Stimulated activated CD4-positive, alpha-beta T cell treated with anti-CD3 and anti-CD28 coated beads, TNF-alpha, amount 100 ng/mL, for 24 hours (primary cell): ENCODE measurements at regions not wholly inside any gene's neighbourhood (a gene's known extent, or its start where the extent isn't known, plus 50 kb on each side); places are given as distances from the start of the nearest gene placed in this dataset.

Experiments
- DNase-seq, 3 experiments: peaks; one replicate each; pipeline ENCODE4 v3.0.0-alpha.2; 2020; ENCODE audit warnings: low read depth in 3 of 3

DNA sequence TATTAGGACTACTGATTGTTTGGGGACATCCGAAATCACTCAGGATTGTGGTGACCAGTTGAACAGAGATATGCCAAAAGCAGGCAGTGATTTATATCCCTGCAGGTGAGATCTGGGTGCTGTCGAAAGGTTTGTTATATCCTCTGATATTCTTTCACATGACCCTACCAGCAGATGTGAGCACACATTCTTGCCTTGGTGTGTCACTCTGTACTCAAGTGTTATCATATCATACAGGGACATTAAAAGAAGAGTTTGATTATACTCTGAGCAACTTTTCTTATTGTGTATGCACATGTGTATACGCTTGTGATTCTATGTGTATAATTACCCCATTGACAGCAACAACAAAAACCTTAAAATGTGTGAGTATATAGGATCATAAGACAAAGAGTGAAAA, 381.2 kb upstream of the IGFBP7 start:
- DNase-seq = no peak

DNA sequence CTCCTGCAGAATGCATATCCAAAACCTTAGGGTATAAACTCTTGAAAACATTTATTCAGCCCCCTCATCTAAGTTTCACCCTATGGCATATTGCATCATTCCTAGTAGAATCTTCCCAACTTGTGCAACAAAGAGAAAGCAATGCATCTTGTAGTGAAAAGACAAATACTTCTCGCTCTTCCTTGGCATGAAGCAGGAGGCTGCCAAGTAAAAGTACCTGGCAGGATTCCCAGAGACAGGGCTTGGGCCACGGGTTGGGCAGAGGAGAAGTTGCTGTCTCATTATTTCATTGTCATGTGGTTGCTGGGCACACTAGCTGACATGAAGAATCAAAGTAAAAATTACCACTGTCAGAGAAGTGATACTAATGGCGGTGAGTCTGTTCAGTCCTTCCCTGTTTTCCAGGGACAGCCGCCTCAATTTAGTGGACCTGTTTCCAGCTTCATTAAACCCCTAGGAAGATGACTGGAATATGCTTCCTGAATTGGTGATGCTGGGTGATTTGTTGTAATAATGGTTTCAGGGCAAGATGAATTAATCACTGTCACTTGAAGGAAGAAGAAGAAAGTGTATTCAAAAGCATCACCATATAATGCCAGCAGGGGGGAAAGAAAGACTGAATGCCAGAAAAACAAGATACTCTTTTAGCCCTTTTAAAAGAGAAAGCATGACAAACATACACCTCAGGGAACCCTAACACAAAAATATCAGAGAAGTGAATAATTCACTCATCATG, 380.5 kb upstream of the IGFBP7 start:
- DNase-seq = no peak

DNA sequence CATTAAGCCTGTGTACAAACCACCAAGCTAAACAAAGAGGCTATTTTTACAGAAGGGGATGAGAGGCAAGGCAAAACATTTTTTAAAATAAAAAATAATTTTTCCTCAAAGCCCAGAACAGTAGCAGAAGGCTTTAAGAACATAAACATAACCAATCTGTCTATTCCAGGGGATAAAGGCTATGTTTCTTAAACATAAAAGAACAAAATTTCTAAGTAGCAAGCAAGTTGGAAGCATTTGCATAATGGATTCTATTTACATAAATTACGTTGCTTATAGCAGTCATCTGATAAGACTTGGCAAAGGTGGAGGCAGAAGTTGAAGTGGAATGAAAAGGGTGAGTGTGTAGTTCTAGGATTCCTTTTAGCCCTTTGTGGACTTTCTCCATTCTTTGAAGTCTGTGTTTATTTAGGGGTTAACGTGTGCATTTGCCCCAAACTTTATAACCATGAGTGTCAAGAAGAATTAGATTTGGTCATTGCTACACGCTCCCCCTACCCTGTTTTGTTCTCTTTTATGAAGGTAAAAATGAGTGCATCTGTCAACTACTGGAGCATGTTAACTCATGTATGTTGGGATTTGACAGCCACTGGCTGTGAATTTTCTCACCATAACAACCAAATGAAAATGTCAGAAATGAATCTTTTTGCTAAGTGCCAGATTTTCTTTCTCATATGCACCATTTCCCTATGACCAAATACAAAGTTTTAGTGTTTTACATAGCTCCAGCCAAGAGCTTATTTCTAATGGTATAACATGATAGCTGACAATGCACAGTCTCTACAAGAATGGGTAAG, 378.4 kb upstream of the IGFBP7 start:
- no peak for DNase-seq

DNA sequence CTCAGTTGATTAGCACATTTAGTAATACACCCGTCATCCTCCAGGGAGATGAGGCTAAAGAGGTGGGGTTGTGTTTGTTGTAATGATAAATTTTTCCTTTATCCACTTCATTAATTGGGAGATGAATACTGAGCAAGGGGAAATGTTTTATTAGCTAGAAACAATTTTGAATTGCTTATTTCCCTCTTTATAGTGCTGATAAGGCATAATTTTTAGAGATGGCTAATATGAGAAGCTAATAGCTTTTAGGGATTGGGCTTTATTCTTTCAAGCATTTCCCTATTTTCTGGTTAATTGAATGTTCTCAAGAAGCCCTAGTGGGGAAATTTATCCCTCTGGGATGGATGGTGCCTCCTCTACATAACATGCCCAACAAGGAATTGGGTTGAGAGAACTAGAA, 365.2 kb upstream of the IGFBP7 start:
- no peak for DNase-seq

DNA sequence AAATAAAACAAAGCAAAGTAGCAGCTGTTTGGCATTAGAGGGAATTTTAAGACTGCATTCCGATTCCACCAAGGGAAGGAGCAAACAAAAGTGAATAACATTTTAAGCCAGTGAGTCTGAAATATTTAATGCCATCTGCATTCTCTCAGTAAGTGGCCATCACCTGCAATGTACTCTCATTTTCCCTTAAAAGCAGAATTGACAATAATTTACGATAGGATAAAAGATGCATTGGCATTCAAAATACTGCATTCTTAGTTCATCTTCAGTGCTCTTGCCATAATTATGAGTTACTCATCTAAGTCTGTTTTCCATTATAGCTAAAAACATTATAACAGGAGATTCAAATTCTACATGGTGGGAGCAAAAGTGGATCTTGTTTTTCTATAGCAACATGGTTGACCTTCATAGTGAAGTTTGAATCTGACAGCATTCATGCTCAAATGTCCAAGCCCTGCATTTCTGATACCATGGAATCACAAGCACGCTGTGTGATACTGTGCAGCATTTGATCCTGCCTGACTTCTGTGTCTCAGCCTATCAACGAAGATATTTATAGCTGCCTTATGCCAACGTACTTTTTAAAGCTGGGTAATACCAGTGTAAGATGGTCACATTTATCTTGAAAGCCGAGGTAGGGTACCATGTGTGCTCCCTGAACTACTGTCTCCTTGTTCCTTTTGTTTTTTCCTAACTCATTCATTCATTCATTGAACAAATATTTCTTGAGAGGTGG, 355.3 kb upstream of the IGFBP7 start:
- no peak for DNase-seq

DNA sequence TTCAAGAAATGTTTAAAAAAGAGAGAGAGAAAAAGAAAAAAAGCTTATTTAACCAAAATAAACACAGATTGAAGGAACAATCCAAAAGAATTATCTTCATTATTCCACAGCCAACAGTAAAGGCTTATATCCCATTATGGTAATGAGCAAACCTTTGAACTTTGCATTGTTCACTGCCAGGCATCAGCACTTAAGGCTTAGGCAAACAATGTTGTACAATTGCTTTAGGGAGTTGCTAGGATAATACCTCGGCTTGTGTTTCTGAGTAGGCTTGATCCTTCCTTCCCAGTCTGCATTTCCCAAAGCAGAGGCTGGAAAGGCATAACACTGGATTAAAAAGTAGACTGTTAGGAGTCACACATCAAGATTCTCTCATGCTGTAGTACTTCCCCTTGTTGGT, 352.7 kb upstream of the IGFBP7 start:
- no peak for DNase-seq

DNA sequence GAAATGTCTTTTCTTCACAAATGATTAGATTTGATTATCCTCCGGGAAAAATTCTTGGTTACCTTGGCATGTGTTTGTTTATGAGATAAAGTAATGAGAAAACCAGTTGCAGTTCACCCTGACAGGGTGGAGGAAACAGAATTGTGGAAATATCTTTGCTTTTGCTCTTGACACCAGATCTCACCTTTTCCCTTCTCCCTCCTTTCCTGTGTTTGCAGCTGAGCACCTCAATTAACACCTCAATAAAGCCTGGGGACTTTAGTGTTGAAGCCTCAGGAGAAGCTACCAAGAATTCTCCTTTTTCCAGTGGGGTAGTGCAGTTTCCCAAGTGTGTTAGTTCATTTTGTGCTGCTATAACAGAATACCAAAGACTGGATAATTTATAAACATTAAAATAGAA, 350.8 kb upstream of the IGFBP7 start:
- DNase-seq = no peak

DNA sequence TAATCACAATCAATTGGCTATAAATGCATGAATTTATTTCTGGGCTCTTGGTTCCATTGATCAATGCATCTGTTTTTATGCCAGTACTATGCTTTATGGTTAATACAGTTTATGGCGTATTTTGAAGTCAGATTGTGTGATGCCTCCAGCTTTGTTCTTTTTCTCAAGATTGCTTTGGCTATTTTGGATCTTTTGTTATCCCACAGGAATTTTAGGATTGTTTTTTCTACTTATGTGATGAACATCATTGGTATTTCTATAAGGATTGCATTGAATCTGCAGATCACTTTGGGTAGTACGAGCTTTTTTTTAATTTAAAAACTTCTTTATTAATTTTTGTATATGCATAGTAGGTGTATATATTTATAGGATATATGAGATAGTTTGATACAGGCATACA, 338.7 kb upstream of the IGFBP7 start:
- no peak for DNase-seq

DNA sequence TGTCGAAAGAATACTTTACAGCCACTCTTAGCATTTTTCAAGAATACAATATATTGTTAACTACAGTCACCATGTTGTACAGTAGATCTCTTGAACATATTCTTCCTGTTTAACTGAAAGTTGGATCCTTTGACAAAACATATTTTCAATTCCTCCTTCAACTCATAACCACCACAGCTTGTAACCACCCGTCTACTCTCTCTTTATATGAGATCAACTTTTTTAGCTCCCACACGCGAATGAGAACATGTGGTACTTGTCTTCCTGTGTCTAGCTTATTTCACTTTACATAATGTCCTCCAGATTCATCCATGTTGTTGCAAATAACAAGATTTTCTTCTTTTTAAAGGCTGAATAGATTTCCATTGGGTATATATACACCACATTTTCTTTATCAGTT, 338.3 kb upstream of the IGFBP7 start:
- DNase-seq = no peak

DNA sequence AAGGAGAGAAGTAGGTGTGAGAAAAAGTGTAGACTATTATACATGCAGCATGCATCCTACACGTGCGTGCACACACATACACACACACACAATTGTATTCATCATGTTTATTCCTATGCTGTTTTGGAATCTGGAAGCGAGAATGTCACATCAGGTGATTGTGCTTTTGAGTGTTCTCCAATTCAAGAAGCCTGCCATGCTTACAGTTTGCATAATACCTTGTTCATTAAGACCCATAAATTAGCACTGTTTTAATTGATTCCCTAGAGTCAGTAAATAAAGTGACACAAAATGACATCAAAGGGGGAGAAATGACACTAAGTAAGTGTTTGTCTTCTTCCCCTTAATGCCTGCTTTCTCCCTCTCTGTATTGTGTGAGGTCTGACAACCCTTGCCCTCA, 336.1 kb upstream of the IGFBP7 start:
- no peak for DNase-seq

DNA sequence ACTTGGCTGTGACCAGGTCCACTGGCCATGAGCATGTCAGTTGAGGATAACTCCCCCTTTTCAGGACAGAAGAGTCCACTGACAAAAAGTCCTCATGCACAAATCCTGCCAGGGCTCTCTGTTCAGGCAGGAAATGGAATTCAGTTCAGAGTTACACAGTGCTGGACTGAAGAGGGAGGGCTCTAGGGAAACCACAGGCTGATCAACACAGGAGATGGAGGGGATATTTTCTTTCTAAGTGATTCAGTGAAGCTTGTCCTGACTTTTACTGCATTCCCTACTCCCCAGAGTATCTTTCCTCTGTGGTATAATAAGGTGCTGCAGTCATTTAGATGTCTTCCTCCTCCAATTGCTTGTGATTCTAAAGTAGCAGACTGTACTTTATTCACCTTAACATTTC, 335.5 kb upstream of the IGFBP7 start:
- DNase-seq = no peak

DNA sequence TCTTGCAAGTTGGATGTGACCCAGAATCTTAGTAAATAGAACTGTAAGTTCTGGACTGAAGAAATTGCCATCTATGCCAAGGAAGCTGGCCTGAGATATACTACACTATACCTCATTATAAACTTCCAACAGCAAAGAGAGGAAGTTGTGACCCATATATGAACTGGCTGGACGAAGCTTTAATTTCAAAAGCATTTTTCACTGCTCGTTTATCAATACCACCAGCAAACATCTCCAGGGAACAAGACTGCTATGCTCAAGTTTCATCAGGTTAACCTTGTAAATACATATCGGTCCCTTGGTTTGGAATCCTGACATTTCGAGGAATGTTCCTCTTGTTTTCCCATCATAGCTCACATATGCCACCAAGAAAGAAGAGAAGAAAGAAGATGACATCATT, 334.5 kb upstream of the IGFBP7 start:
- DNase-seq = no peak

DNA sequence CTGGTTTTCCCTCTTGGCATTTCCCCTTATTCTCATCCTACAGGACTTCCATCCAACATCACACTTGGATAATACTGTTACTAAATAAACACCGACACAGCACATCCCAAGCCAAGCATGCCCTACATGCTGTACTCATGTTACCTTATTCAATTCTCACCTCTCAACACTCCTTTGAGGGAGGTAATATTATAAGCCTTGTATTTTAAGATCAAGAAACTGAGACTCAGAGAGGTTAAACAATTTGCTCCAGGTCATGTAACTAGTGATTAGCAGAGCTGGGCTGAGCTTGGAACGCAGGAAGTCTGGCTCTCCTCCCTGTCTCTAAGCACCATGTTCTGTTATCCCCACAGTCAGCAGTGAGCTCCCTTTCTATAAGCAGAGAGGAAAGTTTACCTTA, 333.6 kb upstream of the IGFBP7 start:
- DNase-seq = no peak

DNA sequence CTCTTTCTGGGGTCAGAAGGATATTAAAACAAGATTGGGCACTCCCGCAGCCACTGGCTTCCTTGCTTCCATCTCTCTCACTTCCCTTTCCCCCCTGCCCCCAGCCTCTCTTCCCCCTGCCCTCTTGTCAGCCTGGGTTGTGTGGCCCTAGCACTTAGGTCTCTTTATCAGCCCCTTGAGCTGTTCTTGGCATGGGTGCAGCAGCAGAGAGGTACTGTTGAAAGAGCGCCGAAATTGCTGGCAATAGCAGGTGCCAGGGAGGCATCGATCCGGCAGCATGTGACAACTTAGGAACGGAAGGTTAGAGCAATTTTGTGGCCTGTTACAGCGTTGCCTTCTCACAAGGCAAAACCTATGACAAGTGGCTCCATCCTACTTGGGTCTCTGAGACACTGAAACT, 333.1 kb upstream of the IGFBP7 start:
- DNase-seq = no peak

DNA sequence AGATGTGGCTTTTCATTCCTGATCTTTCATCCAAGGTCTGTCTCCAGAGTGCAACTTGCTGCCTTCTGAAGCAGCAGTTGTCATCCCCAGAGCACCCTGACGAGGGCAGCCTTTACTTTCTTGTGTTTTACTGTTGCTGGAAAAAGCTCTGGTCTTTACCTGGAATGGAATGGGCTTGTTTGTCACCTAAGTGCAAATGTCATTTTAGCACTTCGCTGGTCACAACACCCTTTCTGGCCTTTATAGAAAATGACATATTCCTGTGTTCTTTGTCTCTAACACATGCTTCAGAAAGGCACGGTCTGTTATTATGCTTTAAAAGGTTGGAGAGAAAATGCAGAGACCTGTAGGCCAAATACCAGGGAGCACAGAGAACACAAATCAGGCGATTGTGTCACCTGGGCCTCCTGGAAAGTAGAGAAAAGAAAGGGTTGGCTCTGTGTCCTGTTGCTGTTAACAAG, 332.7 kb upstream of the IGFBP7 start:
- no peak for DNase-seq

DNA sequence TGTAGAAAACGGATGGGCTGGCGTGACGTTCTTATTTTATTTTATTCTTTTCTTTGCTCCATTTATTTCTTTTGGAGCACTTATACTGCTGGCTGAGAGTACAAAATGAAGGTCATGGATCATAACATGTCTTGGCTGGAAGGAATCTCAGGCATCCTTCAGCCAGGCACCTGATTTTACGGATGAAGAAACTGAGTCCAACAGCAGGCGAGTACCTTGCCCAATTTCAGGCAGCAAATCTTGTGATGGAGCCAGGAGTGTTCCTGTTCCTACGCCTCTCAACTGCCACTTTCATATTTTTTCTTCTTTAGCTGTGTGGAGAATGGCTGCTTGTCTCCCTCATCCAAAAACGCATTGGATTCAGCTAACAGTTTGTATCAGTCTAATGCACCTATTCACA, 332.1 kb upstream of the IGFBP7 start:
- DNase-seq = no peak

DNA sequence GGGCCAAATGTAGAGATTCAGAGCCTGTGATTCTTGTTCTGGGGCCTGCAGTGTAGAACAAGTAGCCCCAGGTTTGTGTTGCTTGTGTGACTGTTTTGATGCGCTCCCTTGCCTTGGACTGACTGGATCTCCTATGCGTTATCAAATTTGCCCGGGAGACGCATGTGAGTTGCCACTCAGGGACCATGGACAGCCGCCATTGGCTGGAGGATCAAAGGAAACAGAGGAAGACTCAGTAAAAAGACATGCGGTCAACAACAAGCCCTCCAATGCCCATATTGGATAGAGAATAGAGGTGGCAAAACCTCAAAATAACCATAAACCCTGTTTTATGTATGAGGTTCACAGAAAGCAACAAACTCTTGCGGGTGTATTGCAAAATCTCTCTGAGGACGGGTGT, 327.5 kb upstream of the IGFBP7 start:
- no peak for DNase-seq

DNA sequence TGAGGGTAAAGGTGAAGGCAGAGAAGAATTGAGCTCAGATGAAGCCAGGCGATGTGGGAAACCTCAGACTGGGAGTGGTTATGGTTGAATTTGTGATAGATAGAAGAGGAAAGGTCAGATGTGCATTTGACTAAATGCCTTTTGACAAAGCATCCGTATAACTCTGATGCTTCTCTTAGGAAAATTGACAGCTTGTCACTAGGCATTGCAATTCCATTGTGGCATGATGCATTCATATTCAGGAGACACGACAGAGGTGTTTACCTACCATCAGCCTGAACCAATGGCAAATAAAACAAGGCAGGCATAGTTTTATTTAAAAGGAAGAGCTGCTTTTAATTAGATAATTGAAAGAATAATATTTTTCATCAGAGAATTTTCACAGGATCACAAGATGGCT, 325.1 kb upstream of the IGFBP7 start:
- no peak for DNase-seq

DNA sequence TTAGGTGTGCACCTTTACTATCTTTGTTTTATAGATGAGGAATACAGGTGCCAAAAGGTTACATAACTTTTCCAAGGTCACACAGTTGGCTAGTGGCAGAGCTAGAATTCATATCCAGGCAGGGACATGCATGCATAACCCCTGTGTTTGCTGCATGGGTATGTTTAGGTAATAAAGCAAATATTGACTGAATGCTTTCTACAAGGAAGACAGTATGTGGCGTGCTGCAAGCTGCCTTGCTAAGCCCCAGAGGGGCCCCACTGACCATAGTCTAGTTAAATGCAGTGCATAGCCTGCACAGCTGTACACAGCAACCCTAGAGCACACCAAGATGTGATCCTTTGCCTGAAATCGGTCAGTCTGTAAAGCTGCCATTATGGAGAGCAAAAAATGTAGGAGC, 320.5 kb upstream of the IGFBP7 start:
- no peak for DNase-seq

DNA sequence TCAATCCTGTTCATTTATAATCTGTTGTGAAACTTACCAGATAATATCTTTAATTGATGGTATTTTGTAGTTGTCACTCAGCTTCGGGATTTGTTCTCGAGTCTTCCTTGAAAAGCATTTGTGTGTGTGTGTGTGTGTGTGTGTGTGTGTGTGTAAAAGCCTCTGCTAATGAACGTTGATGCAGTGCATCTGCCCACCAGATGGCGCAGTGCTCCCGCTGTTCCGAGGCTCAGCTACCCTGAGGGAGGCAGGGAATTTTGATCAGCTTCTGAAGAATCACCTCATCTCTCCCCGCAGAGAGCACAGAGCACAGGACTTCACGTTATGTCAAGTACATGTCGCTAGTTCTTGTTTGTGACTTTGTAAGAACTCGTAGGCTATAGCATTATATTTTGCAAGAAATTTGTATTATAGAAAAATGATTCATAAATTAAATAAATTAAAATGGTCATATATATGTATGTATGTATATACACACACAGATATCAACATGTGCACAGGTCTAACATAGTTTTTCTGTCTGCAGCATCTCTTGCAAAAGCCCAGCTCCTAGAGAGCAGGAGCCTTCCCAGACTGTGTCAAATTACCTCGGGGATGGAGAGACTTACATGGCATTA, 316.7 kb upstream of the IGFBP7 start:
- DNase-seq = peak in 1 of 3 experiments; percentile 32

DNA sequence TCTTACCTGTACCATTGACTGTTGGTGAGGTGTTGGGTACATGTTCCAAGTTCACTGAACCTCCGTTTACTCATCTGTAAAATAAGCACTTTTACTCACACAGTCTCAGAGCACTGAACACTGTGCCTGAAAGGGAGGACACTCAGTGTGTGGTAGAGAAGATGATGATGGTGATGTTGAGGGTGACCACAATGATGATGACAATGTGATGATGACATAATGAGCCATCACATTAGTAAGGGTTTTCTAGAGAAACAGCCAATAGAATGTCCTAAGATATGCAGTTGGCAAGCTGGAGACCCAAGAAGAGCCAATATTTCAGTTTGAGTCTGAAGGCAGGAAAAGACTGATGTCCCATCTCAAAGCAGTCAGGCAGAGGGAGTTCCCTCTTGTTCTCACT, 315.4 kb upstream of the IGFBP7 start:
- DNase-seq = no peak

DNA sequence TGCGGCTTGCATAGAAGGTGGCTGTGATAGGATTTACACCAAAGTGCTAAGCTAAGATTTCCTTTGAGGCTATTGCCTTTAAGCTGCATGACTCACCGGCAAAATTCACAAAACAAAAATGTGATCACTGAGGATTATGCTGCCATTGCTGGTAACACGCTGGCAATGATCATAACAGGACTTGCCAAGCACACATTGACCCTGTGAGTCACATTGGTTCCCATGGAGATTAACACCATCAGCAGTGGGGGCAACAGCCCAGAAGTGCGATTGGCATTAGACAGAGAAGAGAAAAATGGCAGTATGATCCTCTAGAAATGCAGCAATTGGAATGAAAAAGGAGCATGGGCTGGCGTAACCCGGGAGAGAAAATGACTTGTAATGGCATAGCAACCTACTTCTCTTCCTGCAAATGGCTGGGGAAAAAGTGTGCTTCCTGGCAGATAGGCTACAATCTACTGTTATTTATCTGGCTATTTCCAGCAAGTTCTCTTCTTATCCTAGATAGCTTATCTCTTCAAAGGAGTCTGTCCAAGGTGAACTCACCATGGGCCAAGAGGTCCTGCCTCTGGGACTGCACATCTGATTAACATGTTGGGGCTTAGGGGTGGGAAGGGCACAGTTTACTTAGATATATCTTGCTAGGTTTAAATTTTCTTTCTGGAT, 314.2 kb upstream of the IGFBP7 start:
- no peak for DNase-seq
